ENCODE measurements at regions not wholly inside any gene's neighbourhood (a gene's known extent, or its start where the extent isn't known, plus 50 kb on each side); places are given as distances from the start of the nearest gene placed in this dataset.

- TF ChIP-seq RELB (IDR thresholded peaks at IDR 0.05; ENCODE audit: low read depth) (no peak), TBL1XR1 (IDR thresholded peaks at IDR 0.05; ENCODE audit: low read depth, low read length) (no peak), MTA3 (IDR thresholded peaks at IDR 0.05; ENCODE audit: borderline replicate concordance, low read length) (no peak)
These were observed 240.2 kb upstream of the C16orf82 start (continued) for GRCh38 chr16:26826500-26826899.

- Histone ChIP-seq H3K36me3 (ENCODE audit: control insufficient read depth in 2 of 2, insufficient read depth in 2 of 2, low read length in 1 of 2) (no peaks in the 10 kb centered on the region), H3K27me3 (replicated peaks in 1 of 2; ENCODE audit: control insufficient read depth in 2 of 2, insufficient read depth in 2 of 2, low read length in 1 of 2) (no peaks in the 10 kb centered on the region; a peak in 1 of 4 replicates), H3K4me3 (no peak overlapping the region), H4K20me1 (ENCODE audit: control insufficient read depth, insufficient read depth) (no peaks in the 10 kb centered on the region), H2AFZ (ENCODE audit: control insufficient read depth, low read depth, low read length) (no peak overlapping the region), H3K9me3 (replicated peaks; ENCODE audit: control insufficient read depth, insufficient read depth, low read length) (no peaks in the 10 kb centered on the region), H3K4me2 (ENCODE audit: control insufficient read depth, insufficient read depth) (no peak overlapping the region), H3K4me1 (ENCODE audit: control insufficient read depth, insufficient read depth, low read length) (no peaks in the 10 kb centered on the region), H3K9ac (ENCODE audit: control insufficient read depth, insufficient read depth, low read length) (no peak overlapping the region), H3K27ac (ENCODE audit: control insufficient read depth, insufficient read depth) (no peak overlapping the region), H3K79me2 (ENCODE audit: control insufficient read depth, insufficient read depth, low read length) (no peaks in the 10 kb centered on the region)
- FAIRE-seq (no peak), ATAC-seq (no peak), DNase-seq (ENCODE audit: low read depth, low spot score) (no peak)
- intact Hi-C loops (cut with micrococcal nuclease; ENCODE audit: unreplicated experiment), result no loop called here
- ChIA-PET RAD21 (ENCODE audit: unreplicated experiment) (no interaction called here), CTCF (no interaction called here), SMC1A (ENCODE audit: uncharacterized antibody, unreplicated experiment) (no interaction called here), POLR2A (no interaction called here)
- in situ Hi-C loops (cut with MboI), result no loop called here
- 25% methylated on average over 4 of the region's 4 CpGs for WGBS (ENCODE audit: insufficient coverage, insufficient replicate concordance, low lambda C conversion rate, missing lambda C conversion rate)
- TF ChIP-seq EGR1 (IDR thresholded peaks at IDR 0.05; ENCODE audit: borderline replicate concordance in 1 of 2, low read depth in 2 of 2, low read length in 2 of 2) (no peak), ATF2 (IDR thresholded peaks at IDR 0.05; ENCODE audit: low read length) (no peak)
- no TSS peak for BruUV-seq (replicated peaks)
These were observed 239.3 kb upstream of the C16orf82 start for GRCh38 chr16:26827386-26827785.

All from GM12878 (cell line).